Keratinocyte (primary cell): ENCODE measurements at regions not wholly inside any gene's neighbourhood (a gene's known extent, or its start where the extent isn't known, plus 50 kb on each side); places are given as distances from the start of the nearest gene placed in this dataset.

ENCODE experiments used
- CTCF ChIP-seq, 3 experiments: IDR thresholded peaks in 1 of 3; conservative IDR thresholded peaks in 1 of 3; optimal IDR thresholded peaks in 1 of 3; 2 replicates in 2 of 3; 3 replicates in 1 of 3; pipeline versions ENCODE3 to v1.5.1; 2011; ENCODE audit warnings: low read length in 3 of 3, mild to moderate bottlenecking in 3 of 3, moderate library complexity in 2 of 3, control low read depth in 1 of 3, inconsistent platforms in 1 of 3; ENCODE audit not compliant: insufficient read depth in 2 of 3; ENCODE audit errors: extremely low read depth in 1 of 3
- EZH2 ChIP-seq: IDR thresholded peaks from one replicate; pipeline ENCODE4 v1.6.1; 2012; ENCODE audit warnings: inconsistent platforms, mild to moderate bottlenecking, low read length, moderate library complexity

GRCh38 chr10:108413954-108414353 is 1249.4 kb upstream of the SORCS1 start:
- TF ChIP-seq CTCF (optimal IDR thresholded peaks at IDR 0.05 in 1 of 3, IDR thresholded peaks at IDR 0.05 in 1 of 3, conservative IDR thresholded peaks at IDR 0.05 in 1 of 3; ENCODE audit: extremely low read depth in 1 of 3, insufficient read depth in 2 of 3, low read length in 3 of 3) (no peak), EZH2 (no peak)
